Stimulated activated CD4-positive, alpha-beta T cell treated with anti-CD3 and anti-CD28 coated beads, Interleukin-12 subunit alpha, Interleukin-12 subunit beta, amount 100 ng/mL, for 24 hours (primary cell): ENCODE measurements at regions not wholly inside any gene's neighbourhood (a gene's known extent, or its start where the extent isn't known, plus 50 kb on each side); places are given as distances from the start of the nearest gene placed in this dataset.
A peak's percentile ranks its signal among the peaks of the same experiment; 100 is the strongest.
"Not testable (repeated sequence)": the region's sequence is repeated elsewhere in the genome, so short reads cannot be mapped to it uniquely, and the experiment has no call there.

Experiments
- DNase-seq, 2 experiments: peaks; one replicate each; pipeline ENCODE4 v3.0.0-alpha.2; 2020; ENCODE audit warnings: low read depth in 2 of 2

DNA sequence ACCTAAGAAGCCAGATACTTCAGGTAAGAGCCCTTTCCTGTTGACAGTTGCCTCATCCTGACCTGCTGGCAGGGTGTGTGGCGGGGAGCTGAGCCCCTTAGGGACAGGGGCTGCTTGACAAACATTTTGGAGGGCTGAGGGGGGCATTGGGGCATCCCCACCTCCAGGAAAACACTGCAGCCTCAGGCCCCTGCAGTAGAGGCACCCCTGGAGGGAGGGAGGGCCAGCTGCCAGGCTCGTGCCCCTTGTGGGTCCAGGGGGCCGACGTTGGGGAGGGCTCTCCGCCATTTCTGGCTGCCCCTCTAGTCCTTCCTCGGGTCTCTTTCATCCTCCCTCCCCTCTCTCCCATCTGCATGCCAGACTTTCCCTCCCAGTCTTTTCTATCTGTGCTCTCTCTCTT, 177.3 kb downstream of the RPS24 start:
- DNase-seq, result no peak

- no peak for DNase-seq
Measured at GRCh38 chr10:78211561-78212051, 177.9 kb downstream of the RPS24 start.

DNA sequence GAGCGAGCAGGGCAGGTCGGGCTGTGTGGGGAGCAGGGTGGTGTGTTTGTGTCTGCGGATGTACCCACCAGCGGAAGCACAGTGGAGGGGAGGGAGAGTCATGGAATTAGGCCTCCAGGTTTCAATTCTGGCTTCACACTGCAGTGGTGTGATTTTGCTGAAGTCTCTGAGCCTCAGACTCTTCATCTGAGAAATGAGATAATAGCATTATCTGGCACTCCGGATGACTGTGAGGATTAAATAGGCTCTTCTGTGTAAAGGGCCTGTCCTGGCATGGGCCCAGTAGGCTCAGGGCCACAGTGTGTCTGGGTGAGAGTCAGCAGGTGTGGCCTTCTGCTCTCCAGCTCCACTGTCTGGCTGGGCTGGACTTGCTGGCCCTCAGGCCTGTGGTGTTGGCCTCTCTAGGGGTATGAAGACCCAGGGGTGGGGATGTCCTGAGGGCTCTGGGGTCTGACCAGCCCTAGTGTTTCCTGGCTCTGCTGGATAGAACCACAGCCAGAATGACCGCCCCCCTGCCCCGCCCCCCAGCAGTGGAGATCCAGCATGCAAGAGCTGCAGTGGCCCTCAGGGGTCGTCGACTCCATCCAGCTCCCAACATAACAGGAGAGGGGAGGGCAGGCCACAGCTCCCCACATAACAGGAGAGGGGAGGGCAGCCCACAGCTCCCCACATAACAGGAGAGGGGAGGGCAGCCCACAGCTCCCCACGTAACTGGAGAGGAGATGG, 178.6 kb downstream of the RPS24 start:
- no peak for DNase-seq

GRCh38 chr10:78212786-78213175, 179.1 kb downstream of the RPS24 start:
- DNase-seq, result no peak

- no peak for DNase-seq
Measured at GRCh38 chr10:78214955-78215354, 181.3 kb downstream of the RPS24 start.

- peak in 1 of 2 experiments; percentile 8 for DNase-seq
Measured at GRCh38 chr10:78215645-78216044, 182.0 kb downstream of the RPS24 start.

DNA sequence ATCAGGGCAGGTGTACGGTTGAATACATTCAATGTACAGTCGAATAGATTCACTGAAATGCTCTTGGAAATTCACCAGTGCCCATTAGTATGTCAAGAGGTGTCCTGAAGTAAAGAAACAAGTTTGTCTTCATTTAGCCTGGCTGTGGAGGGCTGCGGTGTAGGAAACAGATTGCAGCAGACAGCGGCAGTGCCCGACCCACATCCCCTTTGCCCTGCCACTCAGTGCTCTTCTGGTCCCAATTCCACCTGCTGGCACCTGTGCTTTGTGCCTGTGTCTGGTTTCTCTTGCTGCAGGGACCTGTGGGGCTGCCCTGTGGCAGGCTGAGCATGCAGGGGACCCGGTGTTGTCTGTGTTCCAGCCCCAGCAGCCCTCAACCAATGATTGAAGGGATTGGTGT, 183.7 kb downstream of the RPS24 start:
- no peak for DNase-seq

GRCh38 chr10:78218798-78219490, 185.3 kb downstream of the RPS24 start:
- no peak for DNase-seq

DNA sequence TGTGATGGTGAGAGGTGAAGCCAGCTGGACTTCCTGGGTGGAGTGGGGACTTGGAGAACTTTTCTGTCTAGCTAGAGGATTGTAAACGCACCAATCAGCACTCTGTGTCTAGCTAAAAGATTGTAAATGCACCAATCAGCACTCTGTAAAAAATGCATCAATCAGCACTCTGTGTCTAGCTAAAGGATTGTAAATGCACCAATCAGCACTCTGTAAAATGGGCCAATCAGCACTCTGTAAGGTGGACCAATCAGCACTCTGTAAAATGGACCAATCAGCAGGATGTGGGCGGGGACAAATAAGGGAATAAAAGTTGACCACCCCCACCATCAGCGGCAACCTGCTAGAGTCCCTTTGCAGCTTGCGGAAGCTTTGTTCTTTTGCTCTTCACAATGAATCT, 185.9 kb downstream of the RPS24 start:
- not testable (repeated sequence) for DNase-seq

DNA sequence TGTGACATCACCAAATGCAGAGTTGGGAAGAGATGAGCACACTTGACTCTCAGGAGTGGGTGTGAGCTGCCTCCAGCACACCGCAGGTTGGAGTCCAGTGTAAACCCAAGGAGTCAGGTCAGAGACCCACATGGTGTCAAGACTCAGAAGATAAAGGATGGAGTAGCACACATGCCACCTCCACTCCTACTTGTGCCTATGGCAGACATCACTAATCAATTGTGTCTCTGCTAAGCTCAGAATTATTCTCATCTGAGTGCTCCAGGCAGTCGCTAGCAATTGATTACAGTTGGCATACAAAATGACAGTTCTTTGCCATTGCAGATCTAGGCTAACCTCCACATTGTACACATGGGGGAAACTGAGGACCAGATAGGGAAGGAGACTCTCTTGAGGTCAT, 187.1 kb downstream of the RPS24 start:
- DNase-seq, result no peak

DNA sequence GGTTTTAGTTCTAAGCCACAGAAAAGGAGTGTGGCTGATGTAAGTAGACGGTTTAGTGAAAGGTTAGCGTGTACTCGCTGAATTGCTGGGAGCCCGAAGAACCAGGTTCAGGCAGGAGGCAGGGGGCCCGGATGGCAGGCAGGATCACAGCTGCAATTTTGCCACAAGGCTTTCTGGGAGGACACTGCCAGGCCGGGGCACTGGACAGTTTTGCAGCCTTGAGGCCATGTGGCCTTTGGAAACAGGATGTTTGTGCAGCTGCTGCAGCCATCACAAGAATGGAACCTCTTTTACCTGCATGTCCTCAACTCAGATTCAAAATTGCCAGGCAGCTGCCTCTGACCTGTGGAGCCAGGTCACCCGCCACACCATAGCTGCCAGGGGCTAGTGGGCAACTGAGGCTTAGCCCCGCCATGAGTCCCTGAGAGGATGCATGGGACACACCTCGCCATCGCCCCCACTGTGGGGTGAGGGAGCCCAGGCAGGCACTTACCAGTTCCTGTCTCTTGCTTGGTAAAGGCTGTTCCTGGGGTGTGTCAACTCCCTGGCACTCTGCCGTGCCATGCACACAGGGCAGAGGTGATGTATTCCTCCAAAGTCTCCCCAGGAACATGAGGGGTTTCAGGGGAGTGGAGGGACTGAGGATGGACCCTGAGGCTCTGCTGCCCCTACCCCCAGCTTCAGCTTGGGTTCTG, 188.6 kb downstream of the RPS24 start:
- DNase-seq, result no peak

- DNase-seq, result no peak
Measured at GRCh38 chr10:78223088-78223487, 189.4 kb downstream of the RPS24 start.

- DNase-seq, result no peak
Measured at GRCh38 chr10:78224602-78225001, 190.9 kb downstream of the RPS24 start.

DNA sequence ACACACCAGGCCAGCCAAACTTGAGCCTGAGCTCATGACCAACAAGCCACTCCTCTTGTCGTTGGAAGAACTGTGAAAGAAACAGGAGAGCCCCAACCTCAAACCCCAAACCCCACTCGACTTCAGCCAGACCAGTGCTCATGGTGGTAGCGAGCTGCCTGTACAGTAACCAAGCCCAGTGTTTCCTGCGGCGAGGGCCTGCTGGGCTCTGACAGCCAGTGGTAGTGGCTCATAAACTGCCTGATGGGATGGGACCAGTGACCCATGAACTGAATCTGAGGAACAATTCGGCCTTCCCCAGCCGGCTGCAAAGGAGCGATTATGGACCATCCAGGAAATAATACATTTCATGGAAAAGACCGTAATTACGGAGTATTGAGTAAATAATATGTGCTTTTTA, 191.9 kb downstream of the RPS24 start:
- DNase-seq, result no peak

- DNase-seq, result no peak
Measured at GRCh38 chr10:78229489-78229888, 195.8 kb downstream of the RPS24 start.

- DNase-seq, result no peak
Measured at GRCh38 chr10:78229950-78230675, 196.4 kb downstream of the RPS24 start.

DNA sequence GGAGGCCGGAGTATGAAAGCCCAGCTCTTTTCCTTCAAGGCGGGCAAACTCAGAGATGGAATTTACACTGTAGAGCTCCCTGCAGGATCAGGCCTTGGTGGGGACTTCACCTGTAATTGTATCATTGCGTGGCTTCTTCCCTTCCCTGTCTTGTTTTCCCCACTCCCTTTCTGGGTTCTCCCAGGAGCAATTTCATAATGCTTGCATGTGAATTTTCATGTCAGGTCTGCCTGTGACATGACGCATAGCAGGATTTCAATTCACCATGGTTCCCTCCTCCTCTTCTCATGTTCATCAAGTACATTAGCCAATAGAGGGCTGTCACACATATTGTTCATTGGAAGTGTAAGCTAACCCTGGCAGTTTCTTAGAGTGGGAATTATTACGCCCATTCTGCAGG, 197.7 kb downstream of the RPS24 start:
- no peak for DNase-seq

GRCh38 chr10:78231939-78232338, 198.3 kb downstream of the RPS24 start:
- DNase-seq, result no peak

- DNase-seq, result no peak
Measured at GRCh38 chr10:78236416-78237015, 202.9 kb downstream of the RPS24 start.

GRCh38 chr10:78237951-78238350, 204.3 kb downstream of the RPS24 start:
- not testable (repeated sequence) for DNase-seq

DNA sequence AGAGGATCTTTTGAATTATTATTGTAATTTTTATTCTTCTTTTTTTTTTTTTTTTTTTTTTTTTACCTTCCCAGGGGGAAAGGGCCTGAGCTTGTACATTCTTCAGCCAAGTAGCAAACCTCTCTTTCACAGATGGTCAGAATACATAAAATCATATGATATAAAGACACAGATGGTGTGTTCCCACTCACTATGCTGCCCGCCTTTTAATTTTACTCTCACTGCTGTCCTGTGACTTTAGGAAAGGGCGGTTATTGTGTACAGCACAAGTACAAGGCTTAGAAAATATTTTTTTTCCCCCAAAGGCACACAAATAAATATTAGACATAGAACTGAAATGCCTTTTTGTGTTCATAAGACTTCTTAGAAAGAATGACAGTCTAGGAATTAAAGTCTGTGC, 213.6 kb downstream of the RPS24 start:
- no peak for DNase-seq

DNA sequence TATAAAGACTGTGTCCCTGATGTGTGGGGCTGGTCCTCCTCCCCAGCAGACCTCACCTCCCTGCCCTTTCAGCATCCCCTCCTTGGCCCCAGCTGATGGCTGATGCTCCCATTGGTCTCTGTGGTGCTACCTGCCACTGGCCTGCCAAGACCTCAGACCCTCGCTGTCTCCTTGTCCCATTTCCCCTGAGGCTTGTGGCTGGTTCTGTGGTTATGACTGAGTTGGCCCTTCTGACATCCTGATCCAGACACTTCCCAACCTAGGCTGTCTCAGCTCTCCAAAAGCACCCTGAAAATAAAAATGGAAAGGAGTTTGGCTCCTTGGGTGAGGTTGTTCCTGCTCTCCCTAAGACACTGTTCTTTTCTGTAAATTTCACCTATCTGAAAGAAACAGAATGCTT, 214.2 kb downstream of the RPS24 start:
- no peak for DNase-seq
